ENCODE measurements at regions not wholly inside any gene's neighbourhood (a gene's known extent, or its start where the extent isn't known, plus 50 kb on each side); places are given as distances from the start of the nearest gene placed in this dataset.

DNA sequence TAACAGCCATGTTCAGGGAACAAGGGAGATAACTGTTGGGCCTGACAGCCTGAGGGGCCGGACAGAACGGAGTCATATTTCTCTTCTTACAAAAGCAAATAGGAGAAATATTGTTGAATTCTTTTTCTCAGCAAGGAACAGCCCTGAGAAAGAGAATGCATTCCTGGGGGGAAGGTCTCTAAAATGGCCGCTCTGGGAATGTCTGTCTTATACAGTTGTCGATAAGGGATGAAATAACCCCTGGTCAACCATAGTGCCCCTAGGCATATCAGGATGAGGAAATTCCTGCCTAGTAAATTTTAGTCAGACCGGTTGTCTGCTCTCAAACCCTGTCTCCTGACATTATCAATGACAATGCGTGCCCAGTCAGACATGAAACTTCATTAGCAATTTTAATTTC is 1925.5 kb downstream of the PCDH7 start:
- BruUV-seq (replicated peaks) = no TSS peak
- intact Hi-C loops (cut with micrococcal nuclease) = no loop called here
- RAD21 ChIA-PET (ENCODE audit: low non-redundant PET in 1 of 2, low total read pairs in 2 of 2, uncharacterized antibody in 2 of 2, unreplicated experiment in 2 of 2) = no interaction called here
- no peak overlapping the region for H3K4me2 ChIP-seq (ENCODE audit: low read length)
- ATAC-seq = no peak
- H3K36me3 ChIP-seq (ENCODE audit: control insufficient read depth in 1 of 2, insufficient read depth in 2 of 2, low read length in 2 of 2) = no peaks in the 10 kb centered on the region
- no peak overlapping the region for H3K9ac ChIP-seq (ENCODE audit: low read length)
- no peak for TF ChIP-seq SRF (IDR thresholded peaks at IDR 0.05; ENCODE audit: low read depth)
- no peak for TF ChIP-seq FOSL1 (IDR thresholded peaks at IDR 0.05; ENCODE audit: low read depth)
- TF ChIP-seq, protein P1, sequence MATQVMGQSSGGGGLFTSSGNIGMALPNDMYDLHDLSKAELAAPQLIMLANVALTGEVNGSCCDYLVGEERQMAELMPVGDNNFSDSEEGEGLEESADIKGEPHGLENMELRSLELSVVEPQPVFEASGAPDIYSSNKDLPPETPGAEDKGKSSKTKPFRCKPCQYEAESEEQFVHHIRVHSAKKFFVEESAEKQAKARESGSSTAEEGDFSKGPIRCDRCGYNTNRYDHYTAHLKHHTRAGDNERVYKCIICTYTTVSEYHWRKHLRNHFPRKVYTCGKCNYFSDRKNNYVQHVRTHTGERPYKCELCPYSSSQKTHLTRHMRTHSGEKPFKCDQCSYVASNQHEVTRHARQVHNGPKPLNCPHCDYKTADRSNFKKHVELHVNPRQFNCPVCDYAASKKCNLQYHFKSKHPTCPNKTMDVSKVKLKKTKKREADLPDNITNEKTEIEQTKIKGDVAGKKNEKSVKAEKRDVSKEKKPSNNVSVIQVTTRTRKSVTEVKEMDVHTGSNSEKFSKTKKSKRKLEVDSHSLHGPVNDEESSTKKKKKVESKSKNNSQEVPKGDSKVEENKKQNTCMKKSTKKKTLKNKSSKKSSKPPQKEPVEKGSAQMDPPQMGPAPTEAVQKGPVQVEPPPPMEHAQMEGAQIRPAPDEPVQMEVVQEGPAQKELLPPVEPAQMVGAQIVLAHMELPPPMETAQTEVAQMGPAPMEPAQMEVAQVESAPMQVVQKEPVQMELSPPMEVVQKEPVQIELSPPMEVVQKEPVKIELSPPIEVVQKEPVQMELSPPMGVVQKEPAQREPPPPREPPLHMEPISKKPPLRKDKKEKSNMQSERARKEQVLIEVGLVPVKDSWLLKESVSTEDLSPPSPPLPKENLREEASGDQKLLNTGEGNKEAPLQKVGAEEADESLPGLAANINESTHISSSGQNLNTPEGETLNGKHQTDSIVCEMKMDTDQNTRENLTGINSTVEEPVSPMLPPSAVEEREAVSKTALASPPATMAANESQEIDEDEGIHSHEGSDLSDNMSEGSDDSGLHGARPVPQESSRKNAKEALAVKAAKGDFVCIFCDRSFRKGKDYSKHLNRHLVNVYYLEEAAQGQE (IDR thresholded peaks at IDR 0.05; ENCODE audit: low read depth) = no peak
- TF ChIP-seq, protein P2, sequence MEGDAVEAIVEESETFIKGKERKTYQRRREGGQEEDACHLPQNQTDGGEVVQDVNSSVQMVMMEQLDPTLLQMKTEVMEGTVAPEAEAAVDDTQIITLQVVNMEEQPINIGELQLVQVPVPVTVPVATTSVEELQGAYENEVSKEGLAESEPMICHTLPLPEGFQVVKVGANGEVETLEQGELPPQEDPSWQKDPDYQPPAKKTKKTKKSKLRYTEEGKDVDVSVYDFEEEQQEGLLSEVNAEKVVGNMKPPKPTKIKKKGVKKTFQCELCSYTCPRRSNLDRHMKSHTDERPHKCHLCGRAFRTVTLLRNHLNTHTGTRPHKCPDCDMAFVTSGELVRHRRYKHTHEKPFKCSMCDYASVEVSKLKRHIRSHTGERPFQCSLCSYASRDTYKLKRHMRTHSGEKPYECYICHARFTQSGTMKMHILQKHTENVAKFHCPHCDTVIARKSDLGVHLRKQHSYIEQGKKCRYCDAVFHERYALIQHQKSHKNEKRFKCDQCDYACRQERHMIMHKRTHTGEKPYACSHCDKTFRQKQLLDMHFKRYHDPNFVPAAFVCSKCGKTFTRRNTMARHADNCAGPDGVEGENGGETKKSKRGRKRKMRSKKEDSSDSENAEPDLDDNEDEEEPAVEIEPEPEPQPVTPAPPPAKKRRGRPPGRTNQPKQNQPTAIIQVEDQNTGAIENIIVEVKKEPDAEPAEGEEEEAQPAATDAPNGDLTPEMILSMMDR (IDR thresholded peaks at IDR 0.05 in 2 of 3, conservative IDR thresholded peaks at IDR 0.05 in 1 of 3; ENCODE audit: borderline replicate concordance in 1 of 3, insufficient read depth in 1 of 3, low read depth in 2 of 3, low read length in 2 of 3) = no peak
- TF ChIP-seq ELF1 (IDR thresholded peaks at IDR 0.05; ENCODE audit: borderline replicate concordance, low read depth) = no peak
- TF ChIP-seq RAD21 (IDR thresholded peaks at IDR 0.05; ENCODE audit: low read depth) = no peak
- no peak for TF ChIP-seq EZH2phosphoT487 (IDR thresholded peaks at IDR 0.05; ENCODE audit: borderline replicate concordance)
- no peak for TF ChIP-seq EZH2 (IDR thresholded peaks at IDR 0.05)
- TF ChIP-seq, protein P3, sequence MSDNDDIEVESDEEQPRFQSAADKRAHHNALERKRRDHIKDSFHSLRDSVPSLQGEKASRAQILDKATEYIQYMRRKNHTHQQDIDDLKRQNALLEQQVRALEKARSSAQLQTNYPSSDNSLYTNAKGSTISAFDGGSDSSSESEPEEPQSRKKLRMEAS (IDR thresholded peaks at IDR 0.05) = no peak
- TF ChIP-seq SP1 (IDR thresholded peaks at IDR 0.05; ENCODE audit: low read depth) = no peak
- no peak for TF ChIP-seq POLR2A (IDR thresholded peaks at IDR 0.05; ENCODE audit: borderline replicate concordance, extremely low read depth, insufficient read depth, insufficient read length)
- TF ChIP-seq, protein P4, sequence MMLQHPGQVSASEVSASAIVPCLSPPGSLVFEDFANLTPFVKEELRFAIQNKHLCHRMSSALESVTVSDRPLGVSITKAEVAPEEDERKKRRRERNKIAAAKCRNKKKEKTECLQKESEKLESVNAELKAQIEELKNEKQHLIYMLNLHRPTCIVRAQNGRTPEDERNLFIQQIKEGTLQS (IDR thresholded peaks at IDR 0.05) = no peak
- TF ChIP-seq EGR1 (IDR thresholded peaks at IDR 0.05; ENCODE audit: low read depth) = no peak
- TF ChIP-seq, protein P5, sequence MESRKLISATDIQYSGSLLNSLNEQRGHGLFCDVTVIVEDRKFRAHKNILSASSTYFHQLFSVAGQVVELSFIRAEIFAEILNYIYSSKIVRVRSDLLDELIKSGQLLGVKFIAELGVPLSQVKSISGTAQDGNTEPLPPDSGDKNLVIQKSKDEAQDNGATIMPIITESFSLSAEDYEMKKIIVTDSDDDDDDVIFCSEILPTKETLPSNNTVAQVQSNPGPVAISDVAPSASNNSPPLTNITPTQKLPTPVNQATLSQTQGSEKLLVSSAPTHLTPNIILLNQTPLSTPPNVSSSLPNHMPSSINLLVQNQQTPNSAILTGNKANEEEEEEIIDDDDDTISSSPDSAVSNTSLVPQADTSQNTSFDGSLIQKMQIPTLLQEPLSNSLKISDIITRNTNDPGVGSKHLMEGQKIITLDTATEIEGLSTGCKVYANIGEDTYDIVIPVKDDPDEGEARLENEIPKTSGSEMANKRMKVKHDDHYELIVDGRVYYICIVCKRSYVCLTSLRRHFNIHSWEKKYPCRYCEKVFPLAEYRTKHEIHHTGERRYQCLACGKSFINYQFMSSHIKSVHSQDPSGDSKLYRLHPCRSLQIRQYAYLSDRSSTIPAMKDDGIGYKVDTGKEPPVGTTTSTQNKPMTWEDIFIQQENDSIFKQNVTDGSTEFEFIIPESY (IDR thresholded peaks at IDR 0.05; ENCODE audit: extremely low read depth, insufficient replicate concordance, low read length) = no peak
- TF ChIP-seq YY1 (IDR thresholded peaks at IDR 0.05; ENCODE audit: extremely low read depth, insufficient replicate concordance, low read depth, low read length) = no peak
- TF ChIP-seq TCF7L2 (IDR thresholded peaks at IDR 0.05; ENCODE audit: borderline replicate concordance, extremely low read depth, insufficient read depth, insufficient read length) = no peak
- TF ChIP-seq ZNF274 (IDR thresholded peaks at IDR 0.05; ENCODE audit: low read depth, low read length) = no peak
- no peak for TF ChIP-seq JUND (IDR thresholded peaks at IDR 0.05)
- H3K27ac ChIP-seq (ENCODE audit: low read depth, low read length) = no peak overlapping the region
- no peaks in the 10 kb centered on the region for H3K79me2 ChIP-seq (ENCODE audit: insufficient read depth, low read length)
- H3K9me3 ChIP-seq (ENCODE audit: control insufficient read depth in 1 of 2, insufficient read depth in 1 of 2, low read depth in 1 of 2, low read length in 2 of 2) = peaks cover 0 to 4% of the 10 kb centered on the region in 2 experiments; a peak in 1 of 4 replicates
- DNase-seq (ENCODE audit: low read depth, low spot score) = no peak
- H3K4me1 ChIP-seq (ENCODE audit: control insufficient read depth in 1 of 2, insufficient read depth in 2 of 2, low read length in 2 of 2) = no peaks in the 10 kb centered on the region
- no peak overlapping the region for H3K4me3 ChIP-seq (replicated peaks in 1 of 2; ENCODE audit: low read depth in 1 of 2, low read length in 2 of 2)
- H4K20me1 ChIP-seq (ENCODE audit: insufficient read depth) = no peaks in the 10 kb centered on the region
- H2AFZ ChIP-seq (ENCODE audit: low read depth, low read length, poor library complexity, severe bottlenecking) = no peak overlapping the region
- CTCF ChIA-PET = no interaction called here
- POLR2A ChIA-PET = no interaction called here
- no peaks in the 10 kb centered on the region for H3K9me2 ChIP-seq (ENCODE audit: insufficient read depth)
- no peaks in the 10 kb centered on the region for H3K27me3 ChIP-seq (ENCODE audit: insufficient read depth, low read length)

Measured in HCT116 (cell line).